Renal pelvis (tissue), 1 donor: ENCODE measurements at regions not wholly inside any gene's neighbourhood (a gene's known extent, or its start where the extent isn't known, plus 50 kb on each side); places are given as distances from the start of the nearest gene placed in this dataset.
"Not testable (repeated sequence)": the region's sequence is repeated elsewhere in the genome, so short reads cannot be mapped to it uniquely, and the experiment has no call there.

ENCODE experiments used
- DNase-seq: peaks from one replicate; pipeline ENCODE4 v3.0.0-alpha.2; 2013

DNA sequence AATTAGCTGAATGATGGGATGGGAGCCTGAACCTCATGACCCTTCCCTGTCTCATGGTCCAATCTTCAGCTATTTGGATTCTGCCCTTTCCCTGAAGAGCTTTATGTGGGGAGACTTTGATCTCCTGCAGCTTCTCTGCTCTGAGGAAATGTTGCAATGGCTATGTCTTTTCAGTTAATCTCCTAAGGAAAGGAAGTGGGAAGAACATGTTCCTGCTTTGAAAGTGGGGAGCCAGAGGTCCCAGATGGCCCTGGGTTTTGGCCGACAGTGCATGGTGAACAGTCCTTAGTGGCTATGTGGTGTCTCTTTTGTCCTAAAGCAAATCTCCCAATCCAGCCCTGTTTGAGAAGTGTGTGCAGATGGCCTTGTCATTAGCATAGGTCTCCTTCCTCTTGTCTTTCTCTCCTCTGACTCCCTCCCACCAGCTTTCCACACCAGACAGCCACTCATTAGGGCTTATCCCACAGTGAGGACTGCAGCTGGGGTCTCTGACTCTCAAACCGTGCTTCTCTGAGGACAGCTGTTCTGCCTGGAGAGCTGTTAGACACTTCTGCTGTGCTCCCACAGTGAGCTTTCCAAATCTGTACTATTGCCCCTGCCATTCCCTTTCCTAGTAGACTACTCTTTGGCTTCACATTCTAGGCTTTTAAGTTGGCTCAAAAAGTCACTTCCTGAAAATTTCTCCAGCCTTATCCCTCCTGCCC lies 365.8 kb upstream of the UMPS start:
- no peak for DNase-seq

DNA sequence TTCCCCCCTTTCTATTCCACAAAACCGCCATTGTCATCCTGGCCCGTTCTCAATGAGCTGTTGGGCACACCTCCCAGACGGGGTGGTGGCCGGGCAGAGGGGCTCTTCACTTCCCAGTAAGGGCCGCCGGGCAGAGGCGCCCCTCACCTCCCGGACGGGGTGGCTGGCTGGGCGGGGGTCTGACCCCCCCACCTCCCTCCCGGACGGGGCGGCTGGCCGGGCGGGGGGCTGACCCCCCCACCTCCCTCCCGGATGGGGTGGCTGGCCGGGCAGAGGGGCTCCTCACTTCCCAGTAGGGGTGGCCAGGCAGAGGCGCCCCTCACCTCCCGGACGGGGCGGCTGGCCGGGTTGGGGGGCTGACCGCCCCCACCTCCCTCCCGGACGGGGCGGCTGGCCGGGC lies 363.6 kb upstream of the UMPS start:
- DNase-seq: not testable (repeated sequence)

DNA sequence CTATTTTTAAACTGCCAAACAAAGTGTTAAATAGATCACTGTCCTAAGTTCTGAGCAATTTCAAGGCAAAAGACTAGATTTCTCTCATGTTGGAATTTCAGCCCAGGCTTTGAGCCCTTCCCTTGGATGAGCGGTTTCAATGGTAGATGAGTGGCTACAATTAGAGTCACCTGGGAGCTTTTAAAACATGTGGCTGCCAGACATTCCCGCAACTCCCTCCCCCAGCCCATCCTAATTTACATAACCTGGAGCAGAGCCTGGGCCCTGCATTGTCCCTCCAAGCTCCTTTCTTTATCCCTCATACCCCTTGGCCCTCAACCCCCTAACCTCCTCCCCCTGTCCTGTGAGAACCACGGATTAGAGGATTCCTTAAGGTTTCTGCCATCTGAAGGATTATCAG lies 357.5 kb upstream of the UMPS start:
- no peak for DNase-seq

DNA sequence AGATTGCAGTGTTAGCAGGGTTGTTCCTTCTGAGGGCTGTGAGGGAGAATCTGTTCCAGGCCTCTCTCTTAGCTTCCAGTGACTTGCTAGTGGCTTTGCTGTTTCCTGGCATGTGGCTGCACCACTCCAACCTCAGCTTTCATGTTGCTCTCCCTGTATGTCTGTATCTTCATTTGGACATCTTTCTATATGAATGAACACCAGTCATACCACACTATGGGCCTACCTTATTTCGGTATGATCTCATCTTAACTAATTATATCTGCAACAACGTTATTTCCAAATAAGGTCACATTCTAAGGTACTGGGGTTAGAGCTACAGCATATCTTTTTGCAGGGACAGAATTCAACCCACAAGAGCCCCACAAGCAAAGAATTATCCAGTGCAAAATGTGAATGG lies 356.7 kb upstream of the UMPS start:
- no peak for DNase-seq

DNA sequence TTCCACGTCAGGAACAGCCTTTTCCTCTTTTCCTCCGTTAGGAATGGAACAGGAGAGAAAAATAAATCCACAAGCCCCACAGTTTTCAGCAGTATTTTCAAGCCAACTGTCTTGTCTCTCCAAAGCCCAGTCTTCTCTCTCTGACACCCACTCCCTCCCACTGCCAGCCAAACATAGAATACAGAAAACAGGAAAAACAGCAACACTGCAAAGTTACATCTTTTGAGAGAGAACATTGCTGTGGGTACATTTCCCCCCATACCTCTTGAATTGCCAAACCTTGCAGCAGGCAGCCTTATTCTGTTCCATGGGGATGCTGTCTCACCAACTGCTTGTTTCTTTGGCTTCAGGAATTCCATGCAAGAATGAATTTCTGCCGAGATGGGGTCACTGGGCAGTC lies 355.7 kb upstream of the UMPS start:
- no peak for DNase-seq

DNA sequence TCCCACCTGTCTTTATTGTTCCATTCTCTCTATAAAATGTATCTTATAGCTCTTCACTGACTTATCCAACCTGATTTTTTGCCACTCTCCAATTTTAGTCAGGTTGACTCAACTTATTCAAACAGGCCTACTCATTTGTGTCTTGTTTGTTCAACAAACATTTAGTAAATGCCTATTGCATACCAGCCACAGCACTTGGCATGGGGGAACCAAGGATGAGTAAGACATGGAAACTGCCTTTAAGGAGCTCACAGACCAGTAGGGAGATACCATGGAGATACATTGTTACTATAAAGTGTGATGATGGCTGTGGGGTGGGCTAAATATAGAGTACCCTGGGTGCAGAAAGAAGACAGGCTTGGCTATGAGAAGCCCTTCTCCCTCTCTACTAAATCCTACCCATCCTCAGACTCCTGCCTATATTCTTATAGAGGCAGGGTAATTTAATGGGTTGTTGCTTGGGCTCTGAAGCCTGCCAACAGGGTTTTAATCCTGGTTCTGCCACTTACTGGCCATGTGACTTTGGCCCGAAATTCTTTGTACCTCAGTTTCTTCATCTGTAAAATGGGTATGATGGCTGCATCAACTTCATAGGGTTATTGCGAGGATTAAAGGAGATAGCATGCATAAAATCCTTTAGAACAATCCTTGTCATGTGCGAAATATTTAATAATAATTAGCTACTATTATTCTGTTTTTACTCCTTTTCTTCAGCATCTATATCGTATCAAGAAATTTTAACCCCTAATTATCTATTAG lies 348.5 kb upstream of the UMPS start:
- no peak for DNase-seq

DNA sequence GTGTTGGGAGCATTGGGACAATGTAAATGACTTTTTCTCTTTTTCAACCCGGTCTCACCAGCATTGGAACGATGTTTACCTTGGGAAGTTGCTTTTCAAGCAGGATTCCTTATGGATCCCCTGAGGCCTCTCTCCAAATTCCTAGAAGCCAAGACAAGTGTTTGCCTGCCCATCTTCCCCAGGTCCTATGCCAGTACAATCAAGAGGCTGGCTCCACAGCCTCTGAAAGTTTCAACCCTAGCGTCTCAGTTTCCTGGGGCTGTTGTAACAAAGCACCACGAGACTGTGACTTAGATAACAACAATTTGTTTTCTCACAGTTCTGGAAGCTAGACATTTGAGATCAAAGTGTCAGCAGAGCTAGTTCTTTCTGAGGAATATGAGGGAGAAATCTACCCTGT lies 347.2 kb upstream of the UMPS start:
- no peak for DNase-seq

DNA sequence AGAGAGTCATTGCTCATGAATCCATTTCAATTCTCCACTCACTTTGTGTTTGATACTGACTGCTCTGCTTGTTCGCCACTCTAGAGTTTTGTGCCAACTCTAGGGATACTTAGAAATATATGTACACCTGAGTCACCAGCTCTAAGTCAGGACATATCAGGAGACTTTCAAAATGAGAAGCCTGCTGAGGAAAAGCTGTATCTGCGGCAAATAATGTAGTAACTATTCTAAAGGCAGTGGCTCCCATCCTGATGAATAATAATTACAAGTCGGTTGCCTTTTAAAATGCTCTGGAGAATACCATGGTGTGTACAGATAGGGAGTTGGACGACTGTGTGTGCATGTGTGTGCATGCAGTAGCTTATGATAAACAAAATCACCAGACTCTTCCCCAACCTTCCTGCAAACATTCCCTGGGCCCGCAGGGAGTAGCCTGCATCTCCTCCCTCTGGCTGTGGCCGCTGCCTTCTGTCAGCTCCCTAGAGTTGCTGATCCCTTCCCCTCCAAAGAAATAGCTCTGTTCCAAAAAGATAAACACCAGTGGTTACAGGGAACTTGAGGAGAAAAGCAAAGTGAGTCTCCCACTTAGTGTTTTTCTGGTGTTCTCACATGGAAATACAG lies 346.3 kb upstream of the UMPS start:
- no peak for DNase-seq

DNA sequence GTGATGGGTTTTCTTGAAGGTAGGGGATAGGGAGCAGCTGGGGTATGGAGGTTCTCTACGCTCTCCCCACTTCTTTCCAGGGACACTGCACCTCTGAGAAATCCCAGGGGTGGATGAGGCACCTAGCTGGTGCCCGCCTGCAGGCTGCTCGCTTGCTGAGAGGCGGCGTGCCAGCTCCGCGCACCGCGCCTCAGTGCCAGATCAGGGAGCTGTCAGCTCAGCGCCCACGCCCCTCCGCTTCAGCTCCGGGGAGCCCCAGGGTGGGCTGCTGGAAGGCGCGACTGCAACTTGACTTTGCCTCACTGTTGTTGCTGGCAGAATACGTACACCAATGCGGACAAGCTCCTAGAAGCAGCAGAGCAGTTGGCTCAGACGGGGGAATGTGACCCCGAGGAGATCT lies 345.7 kb upstream of the UMPS start:
- DNase-seq: no peak

DNA sequence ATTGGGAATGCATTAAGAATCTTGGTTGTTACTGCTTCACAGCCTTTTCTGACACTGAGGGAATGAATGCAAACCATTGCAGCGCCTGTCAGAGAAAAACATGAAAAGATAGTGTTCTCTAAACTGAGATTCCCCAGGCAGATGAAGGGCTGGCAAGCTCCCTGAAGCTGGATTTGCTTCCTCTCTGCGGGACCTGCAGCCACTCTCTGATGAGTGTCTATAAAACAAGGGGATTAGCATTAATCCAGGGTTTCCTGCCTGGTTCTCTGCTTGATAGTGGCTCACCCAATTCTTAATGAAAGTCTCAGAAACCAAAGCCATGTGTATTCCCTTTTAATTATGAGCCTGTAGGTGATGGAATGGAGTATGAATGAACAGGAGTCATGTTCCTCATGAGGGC lies 344.3 kb upstream of the UMPS start:
- no peak for DNase-seq

DNA sequence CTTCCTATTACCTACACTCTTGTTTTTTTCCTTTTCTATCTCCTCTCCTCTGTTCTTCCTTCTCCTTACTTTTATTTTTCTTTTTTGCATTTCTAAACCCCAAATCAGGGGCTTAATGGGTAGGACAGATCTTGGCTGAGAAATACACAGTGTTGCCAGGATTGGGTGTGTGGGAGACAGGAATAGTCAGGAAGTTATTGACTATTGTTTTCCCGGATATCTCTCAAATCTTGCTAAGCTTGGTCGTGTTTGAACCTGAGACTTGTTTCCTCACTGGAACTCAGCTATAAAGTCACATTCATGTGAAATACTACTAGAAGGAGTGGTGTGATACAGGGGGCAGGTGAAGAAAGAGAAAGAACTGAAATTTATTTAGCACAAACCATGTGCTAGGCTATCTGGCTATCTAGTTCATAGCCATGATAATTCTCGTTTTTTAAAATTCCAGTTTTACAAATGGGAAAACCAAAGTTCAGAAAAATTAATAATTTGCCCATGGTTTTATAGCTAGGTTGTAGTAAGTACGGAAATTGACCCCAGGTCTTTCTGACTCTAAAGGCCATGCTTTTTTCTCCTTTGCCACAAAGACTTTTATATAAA lies 343.2 kb upstream of the UMPS start:
- DNase-seq: no peak

DNA sequence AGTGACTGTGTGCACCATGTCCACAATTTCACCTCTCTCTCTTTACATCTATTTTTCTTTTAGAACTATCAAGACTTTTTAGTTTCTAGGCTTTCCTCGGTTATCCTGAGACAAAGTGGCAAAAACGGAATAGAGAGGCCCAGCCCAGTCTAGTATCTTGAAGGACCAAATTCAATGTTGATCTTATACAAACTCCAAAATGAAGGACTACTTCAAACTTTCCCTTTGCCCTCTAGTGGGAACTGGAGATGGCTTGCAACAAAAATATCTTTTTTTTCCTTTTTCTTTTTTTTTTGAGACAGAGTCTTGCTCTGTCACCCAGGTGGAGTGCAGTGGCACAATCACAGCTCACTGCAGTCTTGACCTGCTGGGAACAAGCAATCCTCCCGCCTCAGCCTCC lies 338.5 kb upstream of the UMPS start:
- DNase-seq: no peak

DNA sequence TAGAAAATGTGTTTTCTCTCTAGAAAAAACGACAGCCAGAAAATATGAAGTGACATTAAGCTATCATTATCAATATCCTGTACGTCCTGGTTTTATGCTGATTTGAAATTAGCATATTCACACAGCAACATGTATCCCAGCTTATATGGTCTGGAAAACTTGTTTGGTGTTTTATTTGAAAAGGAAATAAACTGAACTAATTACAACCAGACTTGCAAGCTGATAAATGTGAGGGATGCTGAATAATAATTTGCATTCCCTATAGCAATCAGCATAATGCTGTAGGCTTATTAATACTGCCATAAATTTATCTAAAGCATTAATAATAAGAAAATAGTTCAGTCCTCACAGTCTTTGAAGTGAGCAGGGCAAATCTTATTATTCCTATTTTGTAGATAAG lies 336.9 kb upstream of the UMPS start:
- no peak for DNase-seq

DNA sequence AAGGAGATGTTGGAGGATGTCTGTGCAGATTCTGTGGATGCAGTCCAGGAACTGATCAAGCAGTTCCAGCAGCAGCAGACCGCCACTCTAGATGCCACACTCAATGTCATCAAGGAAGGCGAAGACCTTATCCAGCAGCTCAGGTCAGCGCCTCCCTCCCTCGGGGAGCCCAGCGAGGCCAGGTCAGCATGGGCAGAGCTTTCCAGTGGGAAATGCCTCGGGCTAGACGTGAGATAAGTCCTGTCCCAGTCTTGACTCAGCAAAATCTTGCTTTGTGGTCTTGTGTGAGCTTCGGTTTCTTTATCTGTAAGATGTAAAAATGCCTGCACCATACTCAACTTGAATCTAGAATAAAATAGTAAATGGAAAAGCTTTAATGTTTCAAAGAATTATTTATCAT lies 335.1 kb upstream of the UMPS start:
- DNase-seq: no peak

DNA sequence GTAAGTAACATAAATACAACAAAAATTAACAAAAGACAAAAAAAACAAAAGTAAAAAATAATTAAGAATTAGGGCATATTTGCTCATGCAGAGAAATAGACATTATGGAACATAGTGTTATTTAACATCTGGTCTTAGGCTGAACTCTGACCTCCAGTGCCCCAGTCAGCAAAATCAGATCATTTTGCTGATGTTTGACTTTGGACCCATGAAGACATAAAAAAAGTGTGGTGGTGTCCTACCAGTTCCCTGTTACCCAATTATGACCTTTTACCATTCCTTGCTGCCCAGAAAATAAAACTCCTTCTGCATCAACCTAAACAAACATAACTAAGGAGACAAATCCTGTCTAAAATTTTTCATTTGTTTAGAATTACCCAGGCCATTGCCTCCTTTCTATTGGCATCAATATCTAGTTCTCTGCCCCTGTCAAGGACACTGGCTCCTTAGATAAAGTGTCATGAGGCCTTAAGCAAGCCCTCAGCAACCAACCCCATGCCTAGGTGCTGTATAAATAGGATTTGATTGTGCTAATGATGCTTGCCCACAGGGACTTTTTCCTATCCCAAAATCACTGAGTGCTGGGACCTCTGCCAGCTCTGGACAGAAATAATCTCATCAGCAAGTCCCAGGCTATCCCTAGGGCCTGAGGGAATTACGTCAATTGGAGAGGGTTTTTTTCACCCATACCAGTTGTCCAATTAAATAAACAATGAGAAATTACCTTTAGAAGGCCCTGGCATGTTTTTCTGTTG lies 334.5 kb upstream of the UMPS start:
- no peak for DNase-seq

DNA sequence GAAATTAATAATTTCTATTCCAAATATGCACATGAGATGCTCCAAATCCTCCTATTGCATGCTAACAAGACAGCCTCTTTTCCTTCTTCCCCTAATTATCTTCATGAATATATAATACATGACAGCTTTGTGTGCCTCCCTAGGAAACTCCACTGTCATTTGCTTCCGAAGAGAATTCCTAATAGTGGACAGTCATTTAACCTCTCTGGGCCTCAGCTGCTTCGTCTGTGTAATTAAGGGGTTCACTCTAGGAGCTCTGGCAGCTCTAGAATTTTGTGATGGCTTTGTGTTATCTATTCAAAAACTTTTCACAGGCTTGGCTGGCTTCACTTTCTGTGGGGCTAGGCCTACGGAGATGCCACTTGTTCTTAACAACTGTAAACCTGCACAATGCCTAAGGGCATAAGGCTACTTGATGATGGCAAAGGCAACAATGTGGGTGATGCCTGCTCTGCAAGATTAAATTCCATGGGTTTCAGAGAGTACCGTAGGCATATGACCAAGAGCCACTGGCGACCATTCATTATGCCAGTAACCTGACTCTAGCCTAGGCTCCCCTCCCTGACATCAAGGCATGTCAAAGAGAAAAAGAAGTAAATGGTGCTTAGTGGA lies 333.8 kb upstream of the UMPS start:
- DNase-seq: no peak

DNA sequence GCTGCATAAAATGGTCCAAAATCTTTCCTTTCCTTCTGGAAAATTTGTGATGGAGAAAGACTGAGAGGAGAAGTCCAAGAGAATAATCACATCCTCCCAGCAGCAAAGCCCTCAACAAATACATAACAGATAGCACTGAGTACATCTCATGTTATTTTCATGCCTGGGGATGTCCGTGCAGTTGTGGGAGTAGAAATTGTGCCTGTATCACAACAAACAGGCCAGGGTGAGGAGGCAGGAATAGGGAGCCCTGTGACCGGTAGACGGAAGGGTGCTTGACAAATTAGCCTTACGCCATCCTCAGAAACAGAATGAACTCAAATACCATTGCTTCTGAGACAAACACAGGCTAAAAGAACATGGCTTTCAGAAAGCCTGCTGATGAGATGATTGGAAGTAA lies 333.2 kb upstream of the UMPS start:
- no peak for DNase-seq

DNA sequence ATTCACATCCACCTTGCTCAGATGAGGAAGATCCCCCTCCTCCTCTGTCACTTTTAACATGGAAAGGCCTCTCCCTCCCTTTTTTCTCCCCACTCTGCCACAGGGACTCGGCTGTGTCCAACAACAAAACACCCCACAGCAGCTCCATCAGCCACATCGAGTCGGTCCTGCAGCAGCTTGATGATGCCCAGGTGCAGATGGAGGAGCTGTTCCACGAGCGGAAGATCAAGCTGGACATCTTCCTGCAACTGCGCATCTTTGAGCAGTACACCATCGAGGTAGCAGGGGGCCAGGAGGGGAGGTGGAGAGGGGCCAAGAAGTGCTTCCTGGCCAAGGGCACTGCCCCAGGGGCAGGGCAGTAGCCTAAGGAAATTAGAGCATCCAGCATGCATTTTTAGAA lies 331.7 kb upstream of the UMPS start:
- no peak for DNase-seq

DNA sequence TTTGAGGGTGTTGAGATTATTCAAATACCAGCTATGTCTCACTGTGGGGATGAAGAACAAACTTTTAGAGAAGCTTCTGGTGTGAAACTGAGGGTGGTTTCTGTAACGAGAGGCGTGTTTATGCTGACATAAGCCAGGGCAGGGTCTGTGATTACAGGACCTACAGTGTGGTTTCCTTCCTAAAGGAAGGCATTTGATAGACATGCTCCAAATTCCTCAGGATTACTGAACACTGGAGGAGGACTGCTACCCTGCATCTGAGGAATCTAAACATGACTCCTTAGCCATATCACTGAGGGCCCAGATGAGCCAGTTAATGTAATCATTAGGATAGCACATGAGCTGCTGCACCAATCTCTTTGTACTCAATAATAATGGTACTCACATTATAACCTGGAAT lies 328.4 kb upstream of the UMPS start:
- DNase-seq: peak; percentile 12

DNA sequence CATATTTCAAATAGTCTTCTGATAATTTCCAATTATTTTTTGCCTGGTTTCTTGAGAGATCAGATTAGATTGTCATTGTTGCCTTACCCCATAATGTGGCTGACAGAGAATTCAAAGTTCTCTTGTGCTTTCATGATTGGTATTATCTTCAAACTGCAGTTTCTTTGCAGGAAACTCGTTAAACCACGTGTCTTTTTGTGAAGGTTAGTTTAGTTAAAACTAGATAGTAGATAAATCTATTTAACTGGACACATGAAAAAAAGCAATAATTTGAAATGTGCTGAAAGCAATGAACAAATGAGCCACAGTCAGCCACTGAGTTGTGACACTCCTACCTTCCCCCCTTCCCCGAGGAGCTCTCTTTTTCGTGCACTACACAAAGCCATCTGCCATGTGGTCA lies 327.5 kb upstream of the UMPS start:
- no peak for DNase-seq

DNA sequence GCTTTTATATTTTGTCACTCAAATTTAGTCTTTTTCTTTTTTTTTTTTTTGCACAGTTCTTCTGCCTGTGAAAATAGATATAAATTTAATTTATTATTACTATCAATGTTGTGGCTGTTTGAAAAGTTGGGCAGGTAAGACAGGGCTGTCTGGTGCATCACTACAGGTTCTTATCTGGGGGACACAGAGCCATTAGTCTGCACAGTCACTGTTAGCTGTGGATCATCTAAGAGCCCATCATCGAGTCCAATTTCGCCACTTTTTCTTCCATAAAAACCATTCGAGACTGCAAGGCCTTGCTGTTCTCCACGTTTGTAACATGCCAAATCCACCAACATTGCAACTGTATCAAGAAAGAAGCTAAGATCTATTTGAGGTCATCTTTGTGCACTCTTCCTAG lies 325.6 kb upstream of the UMPS start:
- no peak for DNase-seq

DNA sequence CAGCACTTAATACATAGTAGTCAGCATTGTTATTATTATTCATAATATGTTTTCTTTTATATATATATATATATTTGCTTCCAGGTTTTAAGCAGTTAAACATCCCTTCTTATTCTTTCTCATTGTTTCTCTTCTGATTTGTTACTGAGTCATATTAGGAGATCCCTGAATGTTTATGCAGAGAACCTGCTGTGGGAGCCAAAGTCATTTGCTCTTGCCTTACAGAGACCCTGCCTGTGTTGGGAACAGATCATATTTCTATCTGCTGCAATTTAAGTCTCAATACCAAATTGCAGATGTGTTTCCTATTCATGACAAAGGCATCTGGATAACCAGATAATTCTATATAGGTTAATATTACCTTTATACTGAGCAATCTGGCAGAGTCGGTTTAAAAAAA lies 323.0 kb upstream of the UMPS start:
- DNase-seq: no peak
